ENCODE measurements at regions not wholly inside any gene's neighbourhood (a gene's known extent, or its start where the extent isn't known, plus 50 kb on each side); places are given as distances from the start of the nearest gene placed in this dataset.
A peak's percentile ranks its signal among the peaks of the same experiment; 100 is the strongest.

- Histone ChIP-seq H3K36me3 (ENCODE audit: control insufficient read depth in 1 of 2, insufficient read depth in 2 of 2, low read depth in 1 of 2, low read length in 2 of 2) (no peaks in the 10 kb centered on the region), H4K8ac (ENCODE audit: low read length) (peak overlapping the region; percentile 47), H3K14ac (ENCODE audit: low read length in 2 of 2) (no peak overlapping the region), H3K9ac (ENCODE audit: low read length) (no peak overlapping the region), H4K91ac (ENCODE audit: low read length) (no peak overlapping the region), H3K9me3 (ENCODE audit: control insufficient read depth, low read length) (no peaks in the 10 kb centered on the region), H2BK15ac (ENCODE audit: low read depth, poor library complexity, severe bottlenecking) (no peak overlapping the region), H3K23ac (ENCODE audit: low read length in 2 of 2) (no peak overlapping the region), H2AFZ (ENCODE audit: low read depth, low read length) (no peak overlapping the region), H2BK5ac (ENCODE audit: low read depth, low read length, poor library complexity, severe bottlenecking) (no peak overlapping the region), H3K4ac (ENCODE audit: low read depth in 1 of 2, low read length in 2 of 2) (no peak overlapping the region), H3K27me3 (ENCODE audit: control insufficient read depth in 1 of 2, insufficient read depth in 1 of 2, low read length in 2 of 2) (peaks cover 37 to 63% of the 10 kb centered on the region in 2 experiments), H3K4me3 (ENCODE audit: insufficient read depth in 1 of 2, low read depth in 1 of 2, low read length in 2 of 2) (no peak overlapping the region), H3K79me1 (replicated peaks; ENCODE audit: low read length, poor library complexity, severe bottlenecking) (no peaks in the 10 kb centered on the region), H2AK5ac (ENCODE audit: low read length, severe bottlenecking) (no peak overlapping the region), H2BK12ac (ENCODE audit: low read length in 2 of 2) (no peak overlapping the region), H3K4me1 (ENCODE audit: control insufficient read depth, insufficient read depth, low read depth, low read length) (no peaks in the 10 kb centered on the region), H3K4me2 (ENCODE audit: low read length, poor library complexity, severe bottlenecking) (no peak overlapping the region), H3K18ac (ENCODE audit: low read depth in 1 of 2, low read length in 2 of 2) (no peak overlapping the region), H3K27ac (ENCODE audit: low read length, poor library complexity, severe bottlenecking) (no peak overlapping the region), H2BK120ac (ENCODE audit: low read depth, low read length) (no peak overlapping the region)
- WGBS: 15% methylated on average over 31 of the region's 36 CpGs
- DNase-seq: no peak
Observed at GRCh38 chr17:6893382-6894205, 62.1 kb upstream of the TEKT1 start.

GRCh38 chr17:6894206-6894528, 62.6 kb upstream of the TEKT1 start:
- H4K8ac ChIP-seq (ENCODE audit: low read length): peak overlapping the region; percentile 47
- DNase-seq: no peak
- H3K14ac ChIP-seq (ENCODE audit: low read length in 2 of 2): no peak overlapping the region
- H2BK12ac ChIP-seq (ENCODE audit: low read length in 2 of 2): no peak overlapping the region
- no peaks in the 10 kb centered on the region for H3K4me1 ChIP-seq (ENCODE audit: control insufficient read depth, insufficient read depth, low read depth, low read length)
- H3K9me3 ChIP-seq (ENCODE audit: control insufficient read depth, low read length): no peaks in the 10 kb centered on the region
- no peak overlapping the region for H2AK5ac ChIP-seq (ENCODE audit: low read length, severe bottlenecking)
- H3K4me3 ChIP-seq (ENCODE audit: insufficient read depth in 1 of 2, low read depth in 1 of 2, low read length in 2 of 2): no peak overlapping the region
- no peaks in the 10 kb centered on the region for H3K79me1 ChIP-seq (replicated peaks; ENCODE audit: low read length, poor library complexity, severe bottlenecking)
- H3K27me3 ChIP-seq (ENCODE audit: control insufficient read depth in 1 of 2, insufficient read depth in 1 of 2, low read length in 2 of 2): peaks cover 40 to 63% of the 10 kb centered on the region in 2 experiments
- H2BK120ac ChIP-seq (ENCODE audit: low read depth, low read length): no peak overlapping the region
- no peak overlapping the region for H3K9ac ChIP-seq (ENCODE audit: low read length)
- H2AFZ ChIP-seq (ENCODE audit: low read depth, low read length): no peak overlapping the region
- no peak overlapping the region for H2BK5ac ChIP-seq (ENCODE audit: low read depth, low read length, poor library complexity, severe bottlenecking)
- no peak overlapping the region for H3K4me2 ChIP-seq (ENCODE audit: low read length, poor library complexity, severe bottlenecking)
- no peak overlapping the region for H4K91ac ChIP-seq (ENCODE audit: low read length)
- no peaks in the 10 kb centered on the region for H3K36me3 ChIP-seq (ENCODE audit: control insufficient read depth in 1 of 2, insufficient read depth in 2 of 2, low read depth in 1 of 2, low read length in 2 of 2)
- no peak overlapping the region for H3K18ac ChIP-seq (ENCODE audit: low read depth in 1 of 2, low read length in 2 of 2)
- no peak overlapping the region for H3K27ac ChIP-seq (ENCODE audit: low read length, poor library complexity, severe bottlenecking)
- WGBS: 9% methylated on average over 18 of the region's 18 CpGs
- H3K23ac ChIP-seq (ENCODE audit: low read length in 2 of 2): no peak overlapping the region
- no peak overlapping the region for H3K4ac ChIP-seq (ENCODE audit: low read depth in 1 of 2, low read length in 2 of 2)
- no peak overlapping the region for H2BK15ac ChIP-seq (ENCODE audit: low read depth, poor library complexity, severe bottlenecking)

GRCh38 chr17:6901086-6901485, 69.6 kb upstream of the TEKT1 start:
- no peak overlapping the region for H3K23ac ChIP-seq (ENCODE audit: low read length in 2 of 2)
- H2AFZ ChIP-seq (ENCODE audit: low read depth, low read length): no peak overlapping the region
- H4K91ac ChIP-seq (ENCODE audit: low read length): no peak overlapping the region
- H2BK15ac ChIP-seq (ENCODE audit: low read depth, poor library complexity, severe bottlenecking): no peak overlapping the region
- H2BK12ac ChIP-seq (ENCODE audit: low read length in 2 of 2): no peak overlapping the region
- no peak overlapping the region for H3K4me2 ChIP-seq (ENCODE audit: low read length, poor library complexity, severe bottlenecking)
- no peak overlapping the region for H3K9ac ChIP-seq (ENCODE audit: low read length)
- H3K14ac ChIP-seq (ENCODE audit: low read length in 2 of 2): no peak overlapping the region
- H3K79me1 ChIP-seq (replicated peaks; ENCODE audit: low read length, poor library complexity, severe bottlenecking): no peaks in the 10 kb centered on the region
- peaks cover 19 to 26% of the 10 kb centered on the region in 2 experiments for H3K27me3 ChIP-seq (ENCODE audit: control insufficient read depth in 1 of 2, insufficient read depth in 1 of 2, low read length in 2 of 2)
- H3K4me3 ChIP-seq (ENCODE audit: insufficient read depth in 1 of 2, low read depth in 1 of 2, low read length in 2 of 2): no peak overlapping the region
- no peak overlapping the region for H4K8ac ChIP-seq (ENCODE audit: low read length)
- no peak overlapping the region for H3K18ac ChIP-seq (ENCODE audit: low read depth in 1 of 2, low read length in 2 of 2)
- no peak overlapping the region for H2AK5ac ChIP-seq (ENCODE audit: low read length, severe bottlenecking)
- H3K27ac ChIP-seq (ENCODE audit: low read length, poor library complexity, severe bottlenecking): no peak overlapping the region
- no peak overlapping the region for H2BK5ac ChIP-seq (ENCODE audit: low read depth, low read length, poor library complexity, severe bottlenecking)
- no peak overlapping the region for H2BK120ac ChIP-seq (ENCODE audit: low read depth, low read length)
- no peak for DNase-seq
- no peaks in the 10 kb centered on the region for H3K4me1 ChIP-seq (ENCODE audit: control insufficient read depth, insufficient read depth, low read depth, low read length)
- WGBS: no CpG with 5 or more reads among the region's 3 CpGs
- no peaks in the 10 kb centered on the region for H3K36me3 ChIP-seq (ENCODE audit: control insufficient read depth in 1 of 2, insufficient read depth in 2 of 2, low read depth in 1 of 2, low read length in 2 of 2)
- no peaks in the 10 kb centered on the region for H3K9me3 ChIP-seq (ENCODE audit: control insufficient read depth, low read length)
- no peak overlapping the region for H3K4ac ChIP-seq (ENCODE audit: low read depth in 1 of 2, low read length in 2 of 2)

GRCh38 chr17:6903326-6903900, 71.9 kb upstream of the TEKT1 start:
- Histone ChIP-seq H3K27ac (ENCODE audit: low read length, poor library complexity, severe bottlenecking) (no peak overlapping the region), H2BK5ac (ENCODE audit: low read depth, low read length, poor library complexity, severe bottlenecking) (no peak overlapping the region), H3K4me1 (ENCODE audit: control insufficient read depth, insufficient read depth, low read depth, low read length) (no peaks in the 10 kb centered on the region), H3K9me3 (ENCODE audit: control insufficient read depth, low read length) (no peaks in the 10 kb centered on the region), H3K23ac (ENCODE audit: low read length in 2 of 2) (no peak overlapping the region), H3K14ac (ENCODE audit: low read length in 2 of 2) (no peak overlapping the region), H3K79me1 (replicated peaks; ENCODE audit: low read length, poor library complexity, severe bottlenecking) (no peaks in the 10 kb centered on the region), H3K18ac (ENCODE audit: low read depth in 1 of 2, low read length in 2 of 2) (no peak overlapping the region), H3K4me3 (ENCODE audit: insufficient read depth in 1 of 2, low read depth in 1 of 2, low read length in 2 of 2) (no peak overlapping the region), H3K9ac (ENCODE audit: low read length) (no peak overlapping the region), H3K36me3 (ENCODE audit: control insufficient read depth in 1 of 2, insufficient read depth in 2 of 2, low read depth in 1 of 2, low read length in 2 of 2) (no peaks in the 10 kb centered on the region), H3K27me3 (ENCODE audit: control insufficient read depth in 1 of 2, insufficient read depth in 1 of 2, low read length in 2 of 2) (peaks cover 0 to 14% of the 10 kb centered on the region in 2 experiments), H2BK15ac (ENCODE audit: low read depth, poor library complexity, severe bottlenecking) (no peak overlapping the region), H2BK12ac (ENCODE audit: low read length in 2 of 2) (no peak overlapping the region), H4K8ac (ENCODE audit: low read length) (no peak overlapping the region), H2AK5ac (ENCODE audit: low read length, severe bottlenecking) (no peak overlapping the region), H3K4me2 (ENCODE audit: low read length, poor library complexity, severe bottlenecking) (no peak overlapping the region), H2BK120ac (ENCODE audit: low read depth, low read length) (no peak overlapping the region), H2AFZ (ENCODE audit: low read depth, low read length) (no peak overlapping the region), H3K4ac (ENCODE audit: low read depth in 1 of 2, low read length in 2 of 2) (no peak overlapping the region), H4K91ac (ENCODE audit: low read length) (no peak overlapping the region)
- DNase-seq: no peak
- WGBS: 90% methylated on average over 5 of the region's 7 CpGs

All from mesenchymal stem cell (in vitro differentiated cells and primary cell).